AG09309 (cell line): ENCODE measurements at regions not wholly inside any gene's neighbourhood (a gene's known extent, or its start where the extent isn't known, plus 50 kb on each side); places are given as distances from the start of the nearest gene placed in this dataset.

ENCODE experiments used
- DNase-seq: peaks from one replicate; pipeline ENCODE4 v3.0.0-alpha.2; 2010; ENCODE audit warnings: low read depth
- H3K4me3 ChIP-seq: 2 replicates; pipeline ENCODE4 v1.5.1; 2011; ENCODE audit warnings: mild to moderate bottlenecking, low read depth, low read length, moderate library complexity; ENCODE audit not compliant: control insufficient read depth
- CTCF ChIP-seq: IDR thresholded peaks from 2 replicates; pipeline ENCODE4 v1.5.1; 2011; ENCODE audit warnings: mild to moderate bottlenecking, low read depth, low read length, inconsistent platforms; ENCODE audit not compliant: insufficient read depth, control insufficient read depth; ENCODE audit errors: missing control alignments

GRCh38 chr2:182619276-182619675, 96.8 kb upstream of the DNAJC10 start:
- TF ChIP-seq CTCF, result no peak
- no peak for DNase-seq
- no peak overlapping the region for H3K4me3 ChIP-seq

GRCh38 chr2:182621191-182621590, 94.9 kb upstream of the DNAJC10 start:
- no peak overlapping the region for H3K4me3 ChIP-seq
- DNase-seq, result no peak
- no peak for TF ChIP-seq CTCF

- no peak for DNase-seq
- H3K4me3 ChIP-seq, result no peak overlapping the region
- TF ChIP-seq CTCF, result no peak
These were observed 94.2 kb upstream of the DNAJC10 start for GRCh38 chr2:182621810-182622209.

GRCh38 chr2:182622231-182622630, 93.8 kb upstream of the DNAJC10 start:
- no peak for TF ChIP-seq CTCF
- DNase-seq, result no peak
- H3K4me3 ChIP-seq, result no peak overlapping the region

GRCh38 chr2:182625814-182626213, 90.2 kb upstream of the DNAJC10 start:
- no peak for DNase-seq
- TF ChIP-seq CTCF, result no peak
- no peak overlapping the region for H3K4me3 ChIP-seq

- H3K4me3 ChIP-seq, result no peak overlapping the region
- no peak for TF ChIP-seq CTCF
- DNase-seq, result no peak
These were observed 87.1 kb upstream of the DNAJC10 start for GRCh38 chr2:182628916-182629315.

- no peak for TF ChIP-seq CTCF
- H3K4me3 ChIP-seq, result no peak overlapping the region
- no peak for DNase-seq
These were observed 85.8 kb upstream of the DNAJC10 start for GRCh38 chr2:182630207-182630606.
